ENCODE measurements at regions not wholly inside any gene's neighbourhood (a gene's known extent, or its start where the extent isn't known, plus 50 kb on each side); places are given as distances from the start of the nearest gene placed in this dataset.

- no peak for TF ChIP-seq CTCF (IDR thresholded peaks at IDR 0.05)
- no peak for TF ChIP-seq POLR2AphosphoS5 (IDR thresholded peaks at IDR 0.05)
- TF ChIP-seq EP300 (IDR thresholded peaks at IDR 0.05) = no peak
- TF ChIP-seq POLR2A (IDR thresholded peaks at IDR 0.05) = no peak
These were observed 255.6 kb upstream of the JADE1 start for GRCh38 chr4:128553686-128554515.
